PFSK-1 (cell line): ENCODE measurements at regions not wholly inside any gene's neighbourhood (a gene's known extent, or its start where the extent isn't known, plus 50 kb on each side); places are given as distances from the start of the nearest gene placed in this dataset.

Source experiments
- POLR2AphosphoS5 ChIP-seq: IDR thresholded peaks from 2 replicates; pipeline ENCODE4 v1.6.1; 2012; ENCODE audit warnings: low read depth, mild to moderate bottlenecking, control low read depth, low read length, moderate library complexity
- SIN3A ChIP-seq: IDR thresholded peaks from 2 replicates; pipeline ENCODE4 v1.6.1; 2012; ENCODE audit warnings: mild to moderate bottlenecking, low read length, moderate library complexity, borderline replicate concordance; ENCODE audit not compliant: insufficient read depth
- TF ChIP-seq, protein P1 (sequence below), 2 experiments: IDR thresholded peaks; 2 replicates each; pipeline versions ENCODE4 v1.6.1 to v1.8.0; 2011 to 2012; ENCODE audit warnings: low read depth in 2 of 2, low read length in 2 of 2, control low read depth in 1 of 2, inconsistent platforms in 1 of 2, mild to moderate bottlenecking in 1 of 2, moderate library complexity in 1 of 2; ENCODE audit not compliant: insufficient read depth in 1 of 2

DNA sequence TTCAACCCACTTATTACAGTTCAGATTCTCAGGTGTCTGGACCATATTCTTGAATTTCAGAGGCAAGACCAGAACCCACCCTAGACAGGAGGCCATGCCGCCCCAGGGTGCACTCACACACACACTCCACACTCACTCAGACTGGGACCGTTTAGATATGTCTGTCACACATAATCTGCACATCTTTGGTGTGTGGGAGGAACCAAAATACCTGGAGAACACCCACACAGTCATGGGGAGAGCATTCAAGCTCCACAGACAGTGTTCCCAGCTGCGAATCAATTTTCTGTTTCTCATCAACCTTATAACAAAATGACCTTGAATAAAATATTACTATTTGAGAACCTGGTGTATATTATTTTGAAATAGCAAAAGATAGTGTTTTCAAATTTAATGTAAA is 2353.0 kb downstream of the PCDH9 start:
- no peak for TF ChIP-seq POLR2AphosphoS5
- TF ChIP-seq SIN3A, result no peak
- TF ChIP-seq, protein P1, sequence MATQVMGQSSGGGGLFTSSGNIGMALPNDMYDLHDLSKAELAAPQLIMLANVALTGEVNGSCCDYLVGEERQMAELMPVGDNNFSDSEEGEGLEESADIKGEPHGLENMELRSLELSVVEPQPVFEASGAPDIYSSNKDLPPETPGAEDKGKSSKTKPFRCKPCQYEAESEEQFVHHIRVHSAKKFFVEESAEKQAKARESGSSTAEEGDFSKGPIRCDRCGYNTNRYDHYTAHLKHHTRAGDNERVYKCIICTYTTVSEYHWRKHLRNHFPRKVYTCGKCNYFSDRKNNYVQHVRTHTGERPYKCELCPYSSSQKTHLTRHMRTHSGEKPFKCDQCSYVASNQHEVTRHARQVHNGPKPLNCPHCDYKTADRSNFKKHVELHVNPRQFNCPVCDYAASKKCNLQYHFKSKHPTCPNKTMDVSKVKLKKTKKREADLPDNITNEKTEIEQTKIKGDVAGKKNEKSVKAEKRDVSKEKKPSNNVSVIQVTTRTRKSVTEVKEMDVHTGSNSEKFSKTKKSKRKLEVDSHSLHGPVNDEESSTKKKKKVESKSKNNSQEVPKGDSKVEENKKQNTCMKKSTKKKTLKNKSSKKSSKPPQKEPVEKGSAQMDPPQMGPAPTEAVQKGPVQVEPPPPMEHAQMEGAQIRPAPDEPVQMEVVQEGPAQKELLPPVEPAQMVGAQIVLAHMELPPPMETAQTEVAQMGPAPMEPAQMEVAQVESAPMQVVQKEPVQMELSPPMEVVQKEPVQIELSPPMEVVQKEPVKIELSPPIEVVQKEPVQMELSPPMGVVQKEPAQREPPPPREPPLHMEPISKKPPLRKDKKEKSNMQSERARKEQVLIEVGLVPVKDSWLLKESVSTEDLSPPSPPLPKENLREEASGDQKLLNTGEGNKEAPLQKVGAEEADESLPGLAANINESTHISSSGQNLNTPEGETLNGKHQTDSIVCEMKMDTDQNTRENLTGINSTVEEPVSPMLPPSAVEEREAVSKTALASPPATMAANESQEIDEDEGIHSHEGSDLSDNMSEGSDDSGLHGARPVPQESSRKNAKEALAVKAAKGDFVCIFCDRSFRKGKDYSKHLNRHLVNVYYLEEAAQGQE (IDR thresholded peaks at IDR 0.05; ENCODE audit: insufficient read depth in 1 of 2, low read depth in 2 of 2, low read length in 2 of 2), result no peak
